ENCODE measurements at regions not wholly inside any gene's neighbourhood (a gene's known extent, or its start where the extent isn't known, plus 50 kb on each side); places are given as distances from the start of the nearest gene placed in this dataset.

- no peaks in the 10 kb centered on the region for H3K9me3 ChIP-seq (ENCODE audit: insufficient read depth, low read depth, low read length)
- H3K27me3 Mint-ChIP-seq (ENCODE audit: low read depth, unreplicated experiment): peaks cover 73% of the 10 kb centered on the region
- FAIRE-seq: no peak
Observed at GRCh38 chr7:60017-60675, 132.2 kb upstream of the FAM20C start.

GRCh38 chr7:60706-61105 is 131.7 kb upstream of the FAM20C start:
- H3K36me3 Mint-ChIP-seq (ENCODE audit: low read depth, unreplicated experiment): no peaks in the 10 kb centered on the region
- H3K4me1 ChIP-seq (ENCODE audit: insufficient read depth, low read length): peaks cover 14% of the 10 kb centered on the region
- no peak overlapping the region for H3K4me2 ChIP-seq (ENCODE audit: low read length)

More at GRCh38 chr7:60017-60675, 132.2 kb upstream of the FAM20C start:
- Histone ChIP-seq H3K79me2 (ENCODE audit: insufficient read depth, low read length) (no peaks in the 10 kb centered on the region), H3K4me3 (ENCODE audit: insufficient read depth, low read depth, low read length) (no peak overlapping the region), H2AFZ (ENCODE audit: low read depth, low read length) (no peak overlapping the region), H3K4me2 (ENCODE audit: low read length) (no peak overlapping the region), H3K27ac (ENCODE audit: low read depth, low read length) (no peak overlapping the region), H4K20me1 (ENCODE audit: insufficient read depth, low read length) (no peaks in the 10 kb centered on the region), H3K36me3 (ENCODE audit: insufficient read depth, low read length) (no peaks in the 10 kb centered on the region), H3K27me3 (ENCODE audit: insufficient read depth, low read length) (peaks cover 7% of the 10 kb centered on the region), H3K9ac (ENCODE audit: low read length) (no peak overlapping the region), H3K4me1 (ENCODE audit: insufficient read depth, low read length) (peaks cover 9% of the 10 kb centered on the region)
- Mint-ChIP-seq H3K9me3 (ENCODE audit: unreplicated experiment) (peaks cover 2% of the 10 kb centered on the region), H3K36me3 (ENCODE audit: low read depth, unreplicated experiment) (no peaks in the 10 kb centered on the region), H3K27ac (ENCODE audit: unreplicated experiment) (no peak overlapping the region), H3K4me3 (ENCODE audit: unreplicated experiment) (no peak overlapping the region), H3K4me1 (ENCODE audit: low read depth, unreplicated experiment) (peaks cover 2% of the 10 kb centered on the region)
- no peak for TF ChIP-seq EZH2 (IDR thresholded peaks at IDR 0.05; ENCODE audit: insufficient read depth, low read length)
- TF ChIP-seq CTCF (IDR thresholded peaks at IDR 0.05; ENCODE audit: insufficient read depth, low read depth, low read length): no peak
- DNase-seq (ENCODE audit: low read depth): no peak

More at GRCh38 chr7:60706-61105, 131.7 kb upstream of the FAM20C start:
- Histone ChIP-seq H3K9ac (ENCODE audit: low read length) (no peak overlapping the region), H3K36me3 (ENCODE audit: insufficient read depth, low read length) (no peaks in the 10 kb centered on the region), H3K27me3 (ENCODE audit: insufficient read depth, low read length) (peaks cover 4% of the 10 kb centered on the region), H4K20me1 (ENCODE audit: insufficient read depth, low read length) (no peaks in the 10 kb centered on the region), H3K4me3 (ENCODE audit: insufficient read depth, low read depth, low read length) (no peak overlapping the region), H3K79me2 (ENCODE audit: insufficient read depth, low read length) (no peaks in the 10 kb centered on the region), H2AFZ (ENCODE audit: low read depth, low read length) (no peak overlapping the region), H3K27ac (ENCODE audit: low read depth, low read length) (no peak overlapping the region), H3K9me3 (ENCODE audit: insufficient read depth, low read depth, low read length) (no peaks in the 10 kb centered on the region)
- no peak overlapping the region for H3K27ac Mint-ChIP-seq (ENCODE audit: unreplicated experiment)
- H3K4me3 Mint-ChIP-seq (ENCODE audit: unreplicated experiment): no peak overlapping the region
- no peak for FAIRE-seq
- peaks cover 68% of the 10 kb centered on the region for H3K27me3 Mint-ChIP-seq (ENCODE audit: low read depth, unreplicated experiment)
- DNase-seq (ENCODE audit: low read depth): no peak
- peaks cover 3% of the 10 kb centered on the region for H3K4me1 Mint-ChIP-seq (ENCODE audit: low read depth, unreplicated experiment)
- H3K9me3 Mint-ChIP-seq (ENCODE audit: unreplicated experiment): peaks cover 2% of the 10 kb centered on the region
- TF ChIP-seq CTCF (IDR thresholded peaks at IDR 0.05; ENCODE audit: insufficient read depth, low read depth, low read length): no peak
- no peak for TF ChIP-seq EZH2 (IDR thresholded peaks at IDR 0.05; ENCODE audit: insufficient read depth, low read length)
